Omental fat pad (tissue), 3 donors: ENCODE measurements at regions not wholly inside any gene's neighbourhood (a gene's known extent, or its start where the extent isn't known, plus 50 kb on each side); places are given as distances from the start of the nearest gene placed in this dataset.

Experiments used
- ATAC-seq: fragments of 150-250 bp; one replicate; pipeline ENCODE4 v1.9.1; 2016; ENCODE audit warnings: mild to moderate bottlenecking, moderate library complexity; ENCODE audit not compliant: low FRiP score
- DNase-seq: peaks from one replicate; pipeline ENCODE4 v3.0.0-alpha.2; 2019; ENCODE audit warnings: low spot score
- CTCF ChIP-seq, 3 donors: fragments of 450-650 bp; IDR thresholded peaks; one replicate each; pipeline ENCODE4 v1.5.1; 2016 to 2017; ENCODE audit warnings: antibody characterized with exemption in 3 of 3, mild to moderate bottlenecking in 3 of 3, moderate library complexity in 2 of 3

- TF ChIP-seq CTCF (IDR thresholded peaks at IDR 0.05) = no peak
- no peak for ATAC-seq
- no peak for DNase-seq
Observed at GRCh38 chr21:24671901-24672300, 935.4 kb downstream of the MRPL39 start.

DNA sequence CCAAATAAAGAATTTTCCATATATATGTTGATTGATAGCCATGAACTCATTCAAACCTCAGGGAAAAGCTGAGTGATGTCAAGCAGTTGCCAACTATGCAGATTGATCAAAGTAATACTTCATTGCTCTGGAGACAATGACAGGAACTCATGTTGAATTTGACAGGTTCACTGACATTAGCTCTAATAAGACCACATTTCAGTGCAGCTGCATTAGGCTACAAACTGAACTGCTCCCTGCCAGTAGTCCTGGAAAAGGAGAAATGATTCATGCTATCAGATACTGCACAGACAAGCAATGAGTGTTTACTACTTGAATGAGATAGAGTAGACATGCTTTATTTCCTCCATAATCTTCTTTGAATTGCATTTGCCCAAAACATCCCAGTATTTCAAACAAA, 948.4 kb downstream of the MRPL39 start:
- no peak for TF ChIP-seq CTCF (IDR thresholded peaks at IDR 0.05)
- ATAC-seq (no peak), DNase-seq (no peak)

- DNase-seq (no peak), ATAC-seq (no peak)
- TF ChIP-seq CTCF (IDR thresholded peaks at IDR 0.05) = no peak
Observed at GRCh38 chr21:24658026-24658425, 949.3 kb downstream of the MRPL39 start.

DNA sequence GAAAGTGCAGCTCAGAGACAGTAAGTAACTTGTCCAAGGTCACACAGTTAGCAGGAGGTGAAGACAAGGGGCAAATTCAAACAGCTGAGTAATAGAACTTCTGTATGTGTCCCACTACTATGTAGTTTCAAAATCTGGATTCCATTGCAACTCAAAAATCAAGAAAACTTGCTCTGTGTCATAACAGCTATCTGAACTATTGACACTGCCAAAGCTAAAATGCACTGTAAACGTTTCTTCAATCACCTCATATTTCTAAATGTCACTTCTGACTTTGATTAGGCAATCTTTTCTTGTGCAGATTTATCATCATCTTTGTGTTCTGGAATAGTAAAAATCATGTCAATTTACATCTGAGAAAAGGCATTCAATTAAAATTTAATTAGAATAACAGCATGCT, 957.6 kb downstream of the MRPL39 start:
- DNase-seq (no peak), ATAC-seq (no peak)
- TF ChIP-seq CTCF (IDR thresholded peaks at IDR 0.05) = no peak

- DNase-seq = no peak
- no peak for TF ChIP-seq CTCF (IDR thresholded peaks at IDR 0.05)
- no peak for ATAC-seq
Observed at GRCh38 chr21:24636696-24637095, 970.6 kb downstream of the MRPL39 start.

DNA sequence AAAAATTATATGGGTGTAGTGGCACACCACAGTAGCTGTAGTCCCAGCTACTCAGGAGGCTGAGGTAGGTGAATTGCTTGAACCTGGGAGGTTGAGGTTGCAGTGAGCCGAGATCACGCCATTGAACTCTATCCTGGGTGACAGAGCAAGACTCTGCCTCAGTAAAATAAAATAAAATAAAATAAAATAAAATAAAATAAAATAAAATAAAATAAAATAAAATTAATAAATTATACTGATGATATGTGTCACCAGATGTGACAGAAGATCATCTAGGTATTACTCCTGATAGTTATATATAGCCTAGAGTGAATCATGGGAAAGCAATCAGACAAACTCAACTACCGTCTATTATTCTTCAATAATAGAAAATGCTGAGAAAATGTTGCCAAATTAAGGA, 972.5 kb downstream of the MRPL39 start:
- no peak for TF ChIP-seq CTCF (IDR thresholded peaks at IDR 0.05)
- ATAC-seq = no peak
- no peak for DNase-seq

GRCh38 chr21:24628536-24628935, 978.7 kb downstream of the MRPL39 start:
- DNase-seq = no peak
- ATAC-seq = no peak
- no peak for TF ChIP-seq CTCF (IDR thresholded peaks at IDR 0.05)
